AG10803 (cell line): ENCODE measurements at regions not wholly inside any gene's neighbourhood (a gene's known extent, or its start where the extent isn't known, plus 50 kb on each side); places are given as distances from the start of the nearest gene placed in this dataset.

Source experiments
- DNase-seq: peaks from one replicate; pipeline ENCODE4 v3.0.0; 2010; ENCODE audit warnings: low read depth
- H3K4me3 ChIP-seq: 2 replicates; pipeline ENCODE4 v1.5.1; 2011; ENCODE audit warnings: mild to moderate bottlenecking, low read length, control low read depth
- TF ChIP-seq, protein P1 (sequence below): conservative IDR thresholded peaks from 2 replicates; pipeline ENCODE4 v1.5.1; 2011; ENCODE audit warnings: mild to moderate bottlenecking, low read length, control low read depth, inconsistent platforms

- DNase-seq: no peak
- H3K4me3 ChIP-seq: no peak overlapping the region
- TF ChIP-seq, protein P1, sequence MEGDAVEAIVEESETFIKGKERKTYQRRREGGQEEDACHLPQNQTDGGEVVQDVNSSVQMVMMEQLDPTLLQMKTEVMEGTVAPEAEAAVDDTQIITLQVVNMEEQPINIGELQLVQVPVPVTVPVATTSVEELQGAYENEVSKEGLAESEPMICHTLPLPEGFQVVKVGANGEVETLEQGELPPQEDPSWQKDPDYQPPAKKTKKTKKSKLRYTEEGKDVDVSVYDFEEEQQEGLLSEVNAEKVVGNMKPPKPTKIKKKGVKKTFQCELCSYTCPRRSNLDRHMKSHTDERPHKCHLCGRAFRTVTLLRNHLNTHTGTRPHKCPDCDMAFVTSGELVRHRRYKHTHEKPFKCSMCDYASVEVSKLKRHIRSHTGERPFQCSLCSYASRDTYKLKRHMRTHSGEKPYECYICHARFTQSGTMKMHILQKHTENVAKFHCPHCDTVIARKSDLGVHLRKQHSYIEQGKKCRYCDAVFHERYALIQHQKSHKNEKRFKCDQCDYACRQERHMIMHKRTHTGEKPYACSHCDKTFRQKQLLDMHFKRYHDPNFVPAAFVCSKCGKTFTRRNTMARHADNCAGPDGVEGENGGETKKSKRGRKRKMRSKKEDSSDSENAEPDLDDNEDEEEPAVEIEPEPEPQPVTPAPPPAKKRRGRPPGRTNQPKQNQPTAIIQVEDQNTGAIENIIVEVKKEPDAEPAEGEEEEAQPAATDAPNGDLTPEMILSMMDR: no peak
Measured at GRCh38 chr11:115776916-115777315, 272.7 kb upstream of the CADM1 start.

DNA sequence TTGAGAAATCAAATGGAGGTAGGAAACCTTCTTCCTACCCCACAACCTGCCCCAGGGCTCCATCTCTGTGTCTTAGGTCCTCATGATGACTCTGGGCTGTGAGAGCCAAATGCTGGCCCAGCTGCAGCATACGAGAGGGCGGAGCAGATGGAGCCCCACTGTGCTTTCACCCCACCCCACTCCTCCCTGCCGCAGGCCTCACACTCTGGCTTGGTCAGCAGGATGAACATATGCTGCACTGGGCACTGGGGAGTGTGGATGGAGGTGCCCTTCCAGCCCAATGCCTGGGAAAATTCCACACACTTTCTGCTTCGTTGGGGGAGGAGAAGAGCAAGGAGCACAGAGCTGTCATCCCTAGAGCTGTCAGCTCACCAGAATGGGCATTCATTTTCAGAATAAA lies 271.6 kb upstream of the CADM1 start:
- no peak overlapping the region for H3K4me3 ChIP-seq
- no peak for DNase-seq
- TF ChIP-seq, protein P1: no peak

DNA sequence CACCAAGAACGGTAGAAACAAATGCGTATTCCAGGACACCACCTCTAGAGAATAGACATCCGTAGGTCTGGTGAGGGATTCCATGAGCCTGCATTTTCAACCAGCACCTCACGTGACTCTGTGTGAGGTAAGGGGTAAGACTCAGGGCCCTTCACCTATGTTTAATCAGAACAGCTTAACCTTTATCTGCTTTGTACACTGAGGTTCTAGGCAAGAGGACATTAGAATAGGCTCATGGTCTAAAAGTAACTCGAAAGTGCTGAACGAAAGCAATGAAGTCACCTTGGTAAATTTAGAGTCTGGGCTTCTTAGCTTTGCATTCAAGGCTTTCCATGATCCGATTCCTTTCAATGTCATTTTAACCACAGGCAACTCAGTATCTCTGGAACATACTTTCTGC lies 270.5 kb upstream of the CADM1 start:
- no peak overlapping the region for H3K4me3 ChIP-seq
- TF ChIP-seq, protein P1: no peak
- no peak for DNase-seq

DNA sequence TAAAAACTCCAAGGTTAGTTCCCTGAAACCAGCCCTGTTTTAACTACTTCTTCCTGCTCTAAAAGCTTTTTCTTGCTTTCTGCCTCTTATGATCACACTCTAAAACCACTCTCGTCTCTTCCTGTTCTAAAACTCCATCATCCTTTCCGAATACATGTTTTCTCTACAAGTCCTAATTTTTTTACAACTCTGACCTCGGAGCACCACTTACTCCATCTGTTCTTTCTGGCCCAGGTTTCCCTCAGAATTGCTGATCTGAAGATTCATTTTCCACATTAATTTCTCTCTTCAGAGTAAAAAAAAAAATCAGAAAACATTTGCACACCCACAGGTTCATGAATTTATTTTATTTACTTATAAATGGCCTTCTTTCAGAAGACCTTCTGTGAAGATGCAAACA lies 265.7 kb upstream of the CADM1 start:
- TF ChIP-seq, protein P1: no peak
- H3K4me3 ChIP-seq: no peak overlapping the region
- no peak for DNase-seq

DNA sequence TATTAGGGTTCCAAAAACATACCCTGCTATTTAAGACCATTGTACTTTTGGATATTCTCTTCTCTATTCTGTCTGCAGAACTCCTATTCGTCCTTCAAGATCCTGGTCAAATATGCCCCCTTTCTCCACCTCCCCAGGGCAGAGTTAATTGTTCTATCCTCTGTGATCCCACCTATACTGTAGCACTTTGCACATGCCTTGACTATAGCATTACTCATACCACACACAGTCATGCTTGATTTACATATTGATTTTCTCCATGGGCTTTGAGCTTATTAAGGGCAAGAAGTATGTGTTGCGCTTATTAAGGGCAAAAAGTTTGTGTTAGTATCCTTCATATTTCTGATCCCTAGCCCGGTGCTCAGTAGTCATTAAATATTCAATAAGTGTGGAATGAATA lies 263.7 kb upstream of the CADM1 start:
- H3K4me3 ChIP-seq: no peak overlapping the region
- TF ChIP-seq, protein P1: no peak
- no peak for DNase-seq

GRCh38 chr11:115767047-115767802 lies 263.0 kb upstream of the CADM1 start:
- TF ChIP-seq, protein P1: no peak
- DNase-seq: no peak
- H3K4me3 ChIP-seq: no peak overlapping the region

- TF ChIP-seq, protein P1: no peak
- DNase-seq: no peak
Measured at GRCh38 chr11:115766561-115766960, 262.3 kb upstream of the CADM1 start.

More at GRCh38 chr11:115766561-115766960, 262.3 kb upstream of the CADM1 start:
- H3K4me3 ChIP-seq: no peak overlapping the region
